Prostate gland (tissue), 2 donors: ENCODE measurements at regions not wholly inside any gene's neighbourhood (a gene's known extent, or its start where the extent isn't known, plus 50 kb on each side); places are given as distances from the start of the nearest gene placed in this dataset.

Experiments
- DNase-seq: peaks from one replicate; pipeline ENCODE4 v3.0.0-alpha.2; 2019; ENCODE audit warnings: low spot score
- H3K27ac ChIP-seq, 2 donors: fragments of 200-600 bp; sonication (generic); 2 replicates each; pipeline ENCODE4 v1.5.1; 2017 to 2019
- H3K27me3 ChIP-seq: fragments of 200-600 bp; sonication (generic); replicated peaks from 2 replicates; pipeline ENCODE4 v1.5.1; 2019; ENCODE audit not compliant: insufficient read depth
- H3K36me3 ChIP-seq, 2 donors: fragments of 200-600 bp; sonication (generic); 1 replicate in 1 of 2; 2 replicates in 1 of 2; pipeline versions ENCODE4 v1.5.1 to v1.8.1; 2017 to 2019
- H3K4me1 ChIP-seq: fragments of 200-600 bp; sonication (generic); replicated peaks from 2 replicates; pipeline ENCODE4 v1.5.1; 2019
- H3K4me3 ChIP-seq, 2 donors: fragments of 200-600 bp; sonication (generic); 2 replicates each; pipeline ENCODE4 v1.5.1; 2017 to 2019
- H3K9me3 ChIP-seq: fragments of 200-600 bp; sonication (generic); 2 replicates; pipeline ENCODE4 v1.5.1; 2017
- CTCF ChIP-seq, 4 experiments: fragments of 200-600 bp in 2 of 4; fragments of 450-650 bp in 2 of 4; sonication (generic) in 2 of 4; IDR thresholded peaks; 1 replicate in 3 of 4; 2 replicates in 1 of 4; pipeline ENCODE4 v1.5.1; 2016 to 2019; ENCODE audit warnings: antibody characterized with exemption in 4 of 4, mild to moderate bottlenecking in 2 of 4, moderate library complexity in 2 of 4
- POLR2A ChIP-seq: fragments of 450-650 bp; IDR thresholded peaks from one replicate; pipeline ENCODE4 v1.6.1; 2016; ENCODE audit warnings: antibody characterized with exemption, mild to moderate bottlenecking
- POLR2AphosphoS5 ChIP-seq: sonication (generic); formaldehyde crosslinking; IDR thresholded peaks from one replicate; pipeline ENCODE4 v1.6.1; 2017; ENCODE audit warnings: antibody characterized with exemption
- WGBS: methylation state at CpG from one replicate; pipeline ENCODE4 v1.1.5; 2018; 5-methylcytosine and 5-hydroxymethylcytosine counted together
- intact Hi-C: fragments of 100-400 bp; cut with DNase I; formaldehyde crosslinking; loops from one replicate; pipeline ENCODE4 v1.14.2; 2022

GRCh38 chr17:36728030-36728991 lies 126.9 kb downstream of the MRM1 start:
- Histone ChIP-seq H3K4me3 (no peak overlapping the region), H3K27me3 (peaks cover 2% of the 10 kb centered on the region), H3K27ac (no peak overlapping the region), H3K4me1 (no peaks in the 10 kb centered on the region), H3K9me3 (no peaks in the 10 kb centered on the region), H3K36me3 (no peaks in the 10 kb centered on the region)
- 26% methylated on average over 30 of the region's 30 CpGs for WGBS
- no peak for TF ChIP-seq CTCF (IDR thresholded peaks at IDR 0.05)
- TF ChIP-seq POLR2AphosphoS5 = no peak
- no peak for TF ChIP-seq POLR2A
- intact Hi-C loops = no loop called here
- no peak for DNase-seq

- no peak overlapping the region for H3K4me3 ChIP-seq
- intact Hi-C loops = no loop called here
- no peak for DNase-seq
- H3K4me1 ChIP-seq = no peaks in the 10 kb centered on the region
- no peaks in the 10 kb centered on the region for H3K36me3 ChIP-seq
- no peak overlapping the region for H3K27ac ChIP-seq
- no peaks in the 10 kb centered on the region for H3K9me3 ChIP-seq
- WGBS = 71% methylated on average over 9 of the region's 9 CpGs
- H3K27me3 ChIP-seq = peaks cover 2% of the 10 kb centered on the region
- TF ChIP-seq CTCF (IDR thresholded peaks at IDR 0.05) (no peak), POLR2A (no peak), POLR2AphosphoS5 (no peak)
Measured at GRCh38 chr17:36730095-36730808, 128.9 kb downstream of the MRM1 start.

GRCh38 chr17:36730857-36731490 lies 129.6 kb downstream of the MRM1 start:
- peak; percentile 19 for TF ChIP-seq POLR2AphosphoS5
- TF ChIP-seq POLR2A = no peak
- no peak for TF ChIP-seq CTCF (IDR thresholded peaks at IDR 0.05)

GRCh38 chr17:36731811-36732210 lies 130.4 kb downstream of the MRM1 start:
- no peaks in the 10 kb centered on the region for H3K36me3 ChIP-seq
- intact Hi-C loops = no loop called here
- TF ChIP-seq POLR2AphosphoS5 = no peak
- no peak for TF ChIP-seq POLR2A
- no peak for TF ChIP-seq CTCF (IDR thresholded peaks at IDR 0.05)
- no peak overlapping the region for H3K27ac ChIP-seq
- H3K9me3 ChIP-seq = no peaks in the 10 kb centered on the region
- H3K4me3 ChIP-seq = no peak overlapping the region
- peaks cover 2% of the 10 kb centered on the region for H3K27me3 ChIP-seq
- WGBS = 18% methylated on average over 10 of the region's 10 CpGs
- H3K4me1 ChIP-seq = no peaks in the 10 kb centered on the region
- DNase-seq = no peak

More at GRCh38 chr17:36730857-36731490, 129.6 kb downstream of the MRM1 start:
- DNase-seq = peak; percentile 44
- Histone ChIP-seq H3K4me1 (no peaks in the 10 kb centered on the region), H3K27ac (no peak overlapping the region), H3K9me3 (no peaks in the 10 kb centered on the region), H3K27me3 (peaks cover 2% of the 10 kb centered on the region), H3K36me3 (no peaks in the 10 kb centered on the region), H3K4me3 (no peak overlapping the region)
- 50% methylated on average over 6 of the region's 6 CpGs for WGBS
- intact Hi-C loops = no loop called here
